SK-N-SH (cell line): ENCODE measurements at regions not wholly inside any gene's neighbourhood (a gene's known extent, or its start where the extent isn't known, plus 50 kb on each side); places are given as distances from the start of the nearest gene placed in this dataset.

Experiments
- CHD2 ChIP-seq: fragments of 150-350 bp; IDR thresholded peaks from 2 replicates; pipeline ENCODE4 v1.6.1; 2018; ENCODE audit warnings: low read length; ENCODE audit not compliant: partially characterized antibody
- CTCF ChIP-seq: fragments of 200-600 bp; sonication (generic); IDR thresholded peaks from 2 replicates; pipeline ENCODE4 v1.6.1; 2017; ENCODE audit warnings: antibody characterized with exemption, mild to moderate bottlenecking, moderate library complexity
- POLR2AphosphoS5 ChIP-seq: IDR thresholded peaks from 2 replicates; pipeline ENCODE4 v1.6.1; 2012; ENCODE audit warnings: low read depth, low read length
- SMC3 ChIP-seq: IDR thresholded peaks from 2 replicates; pipeline ENCODE4 v1.6.1; 2012; ENCODE audit warnings: low read depth, low read length, improper control_type of control experiment
- USF2 ChIP-seq: fragments of 150-350 bp; IDR thresholded peaks from 2 replicates; pipeline ENCODE4 v1.6.1; 2017; ENCODE audit warnings: antibody characterized with exemption, low read length, low read depth, borderline replicate concordance

GRCh38 chr2:61658841-61659780, 121.0 kb upstream of the XPO1 start:
- TF ChIP-seq USF2 (no peak), POLR2AphosphoS5 (no peak), CHD2 (no peak), SMC3 (peak; percentile 40), CTCF (peak; percentile 71)
